Tibial nerve (tissue), 4 donors: ENCODE measurements at regions not wholly inside any gene's neighbourhood (a gene's known extent, or its start where the extent isn't known, plus 50 kb on each side); places are given as distances from the start of the nearest gene placed in this dataset.

ENCODE experiments used
- CTCF ChIP-seq, 5 experiments: fragments of 200-600 bp in 3 of 5; fragments of 450-650 bp in 2 of 5; sonication (generic) in 3 of 5; IDR thresholded peaks; one replicate each; pipeline ENCODE4 v1.5.1; 2016 to 2019; ENCODE audit warnings: antibody characterized with exemption in 5 of 5, mild to moderate bottlenecking in 3 of 5, moderate library complexity in 2 of 5
- EP300 ChIP-seq, 2 donors: sonication (generic); formaldehyde crosslinking; IDR thresholded peaks; one replicate each; pipeline ENCODE4 v1.6.1; 2017; ENCODE audit warnings: antibody characterized with exemption in 2 of 2, mild to moderate bottlenecking in 1 of 2
- POLR2A ChIP-seq, 2 donors: fragments of 450-650 bp; IDR thresholded peaks; one replicate each; pipeline ENCODE4 v1.6.1; 2017; ENCODE audit warnings: antibody characterized with exemption in 2 of 2, mild to moderate bottlenecking in 2 of 2, moderate library complexity in 2 of 2

GRCh38 chr7:368651-369475, 78.9 kb downstream of the FOXL3 start:
- TF ChIP-seq CTCF (IDR thresholded peaks at IDR 0.05): no peak
- no peak for TF ChIP-seq POLR2A (IDR thresholded peaks at IDR 0.05)
- no peak for TF ChIP-seq EP300 (IDR thresholded peaks at IDR 0.05)
